ENCODE measurements at regions not wholly inside any gene's neighbourhood (a gene's known extent, or its start where the extent isn't known, plus 50 kb on each side); places are given as distances from the start of the nearest gene placed in this dataset.

DNA sequence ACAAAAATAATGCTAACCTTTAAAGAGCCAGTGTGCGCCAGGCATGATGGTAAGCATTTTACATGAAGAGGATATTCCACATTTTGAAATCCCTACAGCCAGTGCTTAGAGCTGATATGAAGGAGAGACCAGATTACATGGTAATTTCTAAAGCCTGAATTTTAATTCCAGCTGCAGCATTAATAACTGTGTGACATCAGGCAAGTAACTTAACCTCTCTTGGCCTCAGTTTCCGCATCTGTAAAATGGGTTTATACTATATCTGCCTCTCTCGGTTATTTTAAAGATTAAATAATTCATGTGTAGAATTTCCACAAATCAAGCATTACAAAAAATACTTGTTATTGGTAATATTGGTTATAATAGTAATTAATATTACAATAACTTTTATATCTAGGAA lies 165.4 kb downstream of the UACA start:
- TF ChIP-seq, protein P1, sequence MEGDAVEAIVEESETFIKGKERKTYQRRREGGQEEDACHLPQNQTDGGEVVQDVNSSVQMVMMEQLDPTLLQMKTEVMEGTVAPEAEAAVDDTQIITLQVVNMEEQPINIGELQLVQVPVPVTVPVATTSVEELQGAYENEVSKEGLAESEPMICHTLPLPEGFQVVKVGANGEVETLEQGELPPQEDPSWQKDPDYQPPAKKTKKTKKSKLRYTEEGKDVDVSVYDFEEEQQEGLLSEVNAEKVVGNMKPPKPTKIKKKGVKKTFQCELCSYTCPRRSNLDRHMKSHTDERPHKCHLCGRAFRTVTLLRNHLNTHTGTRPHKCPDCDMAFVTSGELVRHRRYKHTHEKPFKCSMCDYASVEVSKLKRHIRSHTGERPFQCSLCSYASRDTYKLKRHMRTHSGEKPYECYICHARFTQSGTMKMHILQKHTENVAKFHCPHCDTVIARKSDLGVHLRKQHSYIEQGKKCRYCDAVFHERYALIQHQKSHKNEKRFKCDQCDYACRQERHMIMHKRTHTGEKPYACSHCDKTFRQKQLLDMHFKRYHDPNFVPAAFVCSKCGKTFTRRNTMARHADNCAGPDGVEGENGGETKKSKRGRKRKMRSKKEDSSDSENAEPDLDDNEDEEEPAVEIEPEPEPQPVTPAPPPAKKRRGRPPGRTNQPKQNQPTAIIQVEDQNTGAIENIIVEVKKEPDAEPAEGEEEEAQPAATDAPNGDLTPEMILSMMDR (conservative IDR thresholded peaks at IDR 0.05 in 1 of 2, IDR thresholded peaks at IDR 0.05 in 1 of 2; ENCODE audit: low read depth in 1 of 2, low read length in 2 of 2), result no peak
- no peak for TF ChIP-seq EZH2 (IDR thresholded peaks at IDR 0.05; ENCODE audit: low read length, missing control alignments)
